PC-3 (cell line): ENCODE measurements at regions not wholly inside any gene's neighbourhood (a gene's known extent, or its start where the extent isn't known, plus 50 kb on each side); places are given as distances from the start of the nearest gene placed in this dataset.

Experiments used
- CTCF ChIP-seq: fragments of 300-600 bp; sonication (generic); conservative IDR thresholded peaks from 2 replicates; pipeline ENCODE4 v1.5.1; 2017; ENCODE audit warnings: antibody characterized with exemption, low read depth, mild to moderate bottlenecking, low read length
- EZH2 ChIP-seq: fragments of 300-600 bp; sonication (generic); IDR thresholded peaks from one replicate; pipeline ENCODE4 v1.6.1; 2017; ENCODE audit warnings: antibody characterized with exemption, mild to moderate bottlenecking, low read length; ENCODE audit not compliant: unreplicated experiment

- TF ChIP-seq CTCF, result no peak
- TF ChIP-seq EZH2, result no peak
Observed at GRCh38 chr3:64438812-64439211, 213.5 kb upstream of the PRICKLE2 start.
